Esophagus squamous epithelium (tissue), 4 donors: ENCODE measurements at regions not wholly inside any gene's neighbourhood (a gene's known extent, or its start where the extent isn't known, plus 50 kb on each side); places are given as distances from the start of the nearest gene placed in this dataset.

ENCODE experiments used
- CTCF ChIP-seq, 6 experiments: fragments of 450-650 bp in 4 of 6; fragments of 200-600 bp in 2 of 6; sonication (generic) in 2 of 6; IDR thresholded peaks; one replicate each; pipeline ENCODE4 v1.5.1; 2016 to 2019; ENCODE audit warnings: antibody characterized with exemption in 6 of 6, mild to moderate bottlenecking in 4 of 6, moderate library complexity in 4 of 6
- POLR2A ChIP-seq, 4 donors: fragments of 450-650 bp; IDR thresholded peaks; one replicate each; pipeline ENCODE4 v1.6.1; 2017; ENCODE audit warnings: antibody characterized with exemption in 4 of 4, mild to moderate bottlenecking in 4 of 4, moderate library complexity in 3 of 4

- no peak for TF ChIP-seq CTCF (IDR thresholded peaks at IDR 0.05)
- no peak for TF ChIP-seq POLR2A (IDR thresholded peaks at IDR 0.05)
Observed at GRCh38 chr18:67590571-67591141, 74.1 kb upstream of the DSEL start.
